HG03565 (cell line): ENCODE measurements at regions not wholly inside any gene's neighbourhood (a gene's known extent, or its start where the extent isn't known, plus 50 kb on each side); places are given as distances from the start of the nearest gene placed in this dataset.
"Not testable (repeated sequence)": the region's sequence is repeated elsewhere in the genome, so short reads cannot be mapped to it uniquely, and the experiment has no call there.

ENCODE experiments used
- ATAC-seq: cut with Tn5 transposase; IDR thresholded peaks from one replicate; pipeline ENCODE4 v1.9.1; 2021; ENCODE audit warnings: mild to moderate bottlenecking, moderate library complexity; ENCODE audit not compliant: unreplicated experiment

- ATAC-seq, result not testable (repeated sequence)
These were observed 81.5 kb downstream of the TRIM69 start for GRCh38 chr15:44817797-44818196.

GRCh38 chr15:44819331-44819987 lies 83.1 kb downstream of the TRIM69 start:
- ATAC-seq, result not testable (repeated sequence)

- not testable (repeated sequence) for ATAC-seq
These were observed 84.2 kb downstream of the TRIM69 start for GRCh38 chr15:44820535-44820934.

- not testable (repeated sequence) for ATAC-seq
These were observed 84.6 kb downstream of the TRIM69 start for GRCh38 chr15:44820967-44821366.

- not testable (repeated sequence) for ATAC-seq
These were observed 88.2 kb downstream of the TRIM69 start for GRCh38 chr15:44824277-44825145.

- not testable (repeated sequence) for ATAC-seq
These were observed 90.3 kb downstream of the TRIM69 start for GRCh38 chr15:44826583-44826982.

GRCh38 chr15:44828229-44828914 lies 92.0 kb downstream of the TRIM69 start:
- not testable (repeated sequence) for ATAC-seq

- not testable (repeated sequence) for ATAC-seq
These were observed 92.8 kb downstream of the TRIM69 start for GRCh38 chr15:44829150-44829549.

- not testable (repeated sequence) for ATAC-seq
These were observed 94.5 kb downstream of the TRIM69 start for GRCh38 chr15:44830692-44831408.

- not testable (repeated sequence) for ATAC-seq
These were observed 95.0 kb downstream of the TRIM69 start for GRCh38 chr15:44831409-44831741.

GRCh38 chr15:44832133-44832532 lies 95.8 kb downstream of the TRIM69 start:
- not testable (repeated sequence) for ATAC-seq

- ATAC-seq, result not testable (repeated sequence)
These were observed 96.8 kb downstream of the TRIM69 start for GRCh38 chr15:44833081-44833480.

- ATAC-seq, result not testable (repeated sequence)
These were observed 97.4 kb downstream of the TRIM69 start for GRCh38 chr15:44833761-44834160.

- not testable (repeated sequence) for ATAC-seq
These were observed 98.8 kb downstream of the TRIM69 start for GRCh38 chr15:44835082-44835481.

GRCh38 chr15:44836094-44836493 lies 99.8 kb downstream of the TRIM69 start:
- ATAC-seq, result no peak

- ATAC-seq, result not testable (repeated sequence)
These were observed 102.6 kb downstream of the TRIM69 start for GRCh38 chr15:44838929-44839328.

GRCh38 chr15:44841762-44842161 lies 105.4 kb downstream of the TRIM69 start:
- not testable (repeated sequence) for ATAC-seq

- not testable (repeated sequence) for ATAC-seq
These were observed 106.6 kb downstream of the TRIM69 start for GRCh38 chr15:44842883-44843282.

- ATAC-seq, result not testable (repeated sequence)
These were observed 108.6 kb downstream of the TRIM69 start for GRCh38 chr15:44844936-44845335.

- ATAC-seq, result not testable (repeated sequence)
These were observed 109.8 kb downstream of the TRIM69 start for GRCh38 chr15:44846156-44846555.

GRCh38 chr15:44847555-44847954 lies 108.9 kb upstream of the TERB2 start:
- not testable (repeated sequence) for ATAC-seq
